B cell (primary cell): ENCODE measurements at regions not wholly inside any gene's neighbourhood (a gene's known extent, or its start where the extent isn't known, plus 50 kb on each side); places are given as distances from the start of the nearest gene placed in this dataset.

Source experiments
- ATAC-seq: fragments of 200-7000 bp; cut with Tn5 transposase; one replicate; pipeline ENCODE4 v1.10.0; 2021; ENCODE audit warnings: low read depth, mild to moderate bottlenecking, moderate number of reproducible peaks, moderate library complexity
- CTCF ChIA-PET: fragments of 350-600 bp; sonication (Branson Sonifier 250); formaldehyde crosslinking; loops from one replicate; lab custom pipeline; 2021; ENCODE audit warnings: antibody characterized with exemption, inconsistent platforms; lab: Charles Lee
- POLR2A ChIA-PET: fragments of 350-600 bp; sonication (Branson Sonifier 250); formaldehyde crosslinking; loops from one replicate; lab custom pipeline; 2021; ENCODE audit warnings: antibody characterized with exemption; lab: Charles Lee
- DNase-seq: peaks from one replicate; pipeline ENCODE4 v3.0.0; 2013
- H2AFZ ChIP-seq: 2 replicates; pipeline ENCODE4 v1.6.1; 2012; ENCODE audit warnings: mild to moderate bottlenecking, low read depth, low read length; ENCODE audit not compliant: insufficient read depth, poor library complexity, severe bottlenecking
- H3K27ac ChIP-seq, 2 donors: 1 replicate in 1 of 2; 2 replicates in 1 of 2; pipeline ENCODE4 v1.5.1; 2012 to 2013; ENCODE audit warnings: low read length in 2 of 2, mild to moderate bottlenecking in 2 of 2, moderate library complexity in 1 of 2
- H3K27me3 ChIP-seq, 4 experiments: fragments of 200-600 bp in 1 of 4; sonication (generic) in 1 of 4; replicated peaks in 1 of 4; 1 replicate in 2 of 4; 2 replicates in 2 of 4; pipeline versions ENCODE4 v1.6.1 to v1.7.0; 2013 to 2016; ENCODE audit warnings: low read length in 3 of 4, mild to moderate bottlenecking in 2 of 4, mixed read lengths in 1 of 4, moderate library complexity in 1 of 4; ENCODE audit not compliant: insufficient read depth in 4 of 4, control insufficient read depth in 3 of 4; ENCODE audit errors: control extremely low read depth in 1 of 4
- H3K36me3 ChIP-seq, 2 experiments: replicated peaks in 1 of 2; 1 replicate in 1 of 2; 2 replicates in 1 of 2; pipeline versions ENCODE4 v1.6.1 to v1.7.1; 2013; ENCODE audit warnings: low read length in 1 of 2; ENCODE audit not compliant: insufficient read depth in 2 of 2, control insufficient read depth in 1 of 2; ENCODE audit errors: control extremely low read depth in 1 of 2, extremely low read depth in 1 of 2
- H3K4me1 ChIP-seq, 2 donors: fragments of 200-600 bp in 1 of 2; sonication (generic) in 1 of 2; 1 replicate in 1 of 2; 2 replicates in 1 of 2; pipeline versions ENCODE4 v1.5.1 to v1.6.1; 2013 to 2017; ENCODE audit warnings: low read length in 2 of 2; ENCODE audit not compliant: control insufficient read depth in 2 of 2, insufficient read depth in 2 of 2
- H3K4me2 ChIP-seq: replicated peaks from 2 replicates; pipeline ENCODE3; 2012; ENCODE audit warnings: mild to moderate bottlenecking, low read depth, low read length; ENCODE audit not compliant: poor library complexity, severe bottlenecking
- H3K4me3 ChIP-seq, 5 experiments: fragments of 200-600 bp in 1 of 5; sonication (generic) in 1 of 5; 1 replicate in 3 of 5; 2 replicates in 2 of 5; pipeline versions ENCODE4 v1.5.1 to v1.7.0; 2011 to 2016; ENCODE audit warnings: low read length in 4 of 5, mild to moderate bottlenecking in 4 of 5, low read depth in 2 of 5, control low read depth in 1 of 5, moderate library complexity in 1 of 5; ENCODE audit not compliant: insufficient read depth in 1 of 5; ENCODE audit errors: control extremely low read depth in 1 of 5, extremely low read depth in 1 of 5
- H3K79me2 ChIP-seq: fragments of 200-600 bp; sonication (generic); one replicate; pipeline ENCODE4 v1.6.0; 2016; ENCODE audit warnings: low read length; ENCODE audit not compliant: control insufficient read depth, insufficient read depth
- H3K9ac ChIP-seq: fragments of 200-600 bp; sonication (generic); 2 replicates; pipeline ENCODE4 v1.6.1; 2017; ENCODE audit warnings: mild to moderate bottlenecking, low read length, moderate library complexity
- H3K9me3 ChIP-seq, 3 donors: one replicate each; pipeline versions ENCODE4 v1.6.1 to v1.7.1; 2013; ENCODE audit warnings: low read length in 2 of 3; ENCODE audit not compliant: control insufficient read depth in 2 of 3, insufficient read depth in 1 of 3; ENCODE audit errors: control extremely low read depth in 1 of 3
- H4K20me1 ChIP-seq: 2 replicates; pipeline ENCODE4 v1.6.0; 2012; ENCODE audit warnings: mild to moderate bottlenecking, low read length; ENCODE audit not compliant: insufficient read depth, control insufficient read depth, poor library complexity, severe bottlenecking
- H3K27ac Mint-ChIP-seq: one replicate; pipeline ENCODE4 v1.8.0; 2021; ENCODE audit warnings: mixed read lengths
- H3K27me3 Mint-ChIP-seq: one replicate; pipeline ENCODE4 v1.8.0; 2021; ENCODE audit warnings: mixed read lengths
- H3K4me1 Mint-ChIP-seq: one replicate; pipeline ENCODE4 v1.8.0; 2021; ENCODE audit warnings: mixed read lengths
- H3K4me3 Mint-ChIP-seq: one replicate; pipeline ENCODE4 v1.8.0; 2021; ENCODE audit warnings: mixed read lengths
- H3K9me3 Mint-ChIP-seq: one replicate; pipeline ENCODE4 v1.8.0; 2022; ENCODE audit warnings: mixed read lengths; ENCODE audit not compliant: insufficient read depth
- EZH2 ChIP-seq: IDR thresholded peaks from 2 replicates; pipeline ENCODE4 v1.6.1; 2012; ENCODE audit warnings: borderline replicate concordance, low read depth, mild to moderate bottlenecking, moderate library complexity, low read length; ENCODE audit not compliant: insufficient read depth, poor library complexity, severe bottlenecking
- WGBS: methylation state at CpG from one replicate; pipeline ENCODE4 v1.1.5; 2013; ENCODE audit warnings: missing lambda C conversion rate; ENCODE audit not compliant: insufficient coverage; 5-methylcytosine and 5-hydroxymethylcytosine counted together
- intact Hi-C: fragments of 100-400 bp; cut with micrococcal nuclease; formaldehyde crosslinking; loops from one replicate; pipeline ENCODE4 v1.10.0; 2022
- TF ChIP-seq, protein P1 (sequence below): fragments of 200-600 bp; IDR thresholded peaks from one replicate; pipeline ENCODE4 v1.8.0; 2022; ENCODE audit warnings: antibody characterized with exemption, mild to moderate bottlenecking

DNA sequence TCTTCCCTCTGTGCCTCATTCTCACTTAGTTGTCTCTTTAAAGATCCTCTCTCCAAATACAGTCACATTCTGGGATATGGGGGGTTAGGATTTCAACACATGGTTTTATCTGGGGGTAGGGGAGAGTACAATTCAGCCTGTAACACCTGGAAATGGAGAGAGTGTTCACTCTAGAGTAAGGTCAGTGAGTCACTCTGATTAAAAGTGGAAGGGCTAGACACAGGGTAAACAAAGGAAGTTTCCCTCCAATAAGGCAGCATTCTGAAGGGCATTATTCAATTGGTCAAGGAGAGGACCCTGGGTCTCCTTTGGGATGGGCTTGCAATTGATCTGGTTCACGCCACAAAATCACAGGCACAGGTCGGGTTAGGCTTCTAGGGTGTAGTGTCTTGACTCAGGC lies 232.8 kb upstream of the NPSR1 start:
- intact Hi-C loops = no loop called here
- H3K9me3 ChIP-seq = no peaks in the 10 kb centered on the region
- ATAC-seq (no peak), DNase-seq (no peak)
- no peak overlapping the region for H3K9ac ChIP-seq
- no peaks in the 10 kb centered on the region for H4K20me1 ChIP-seq
- H2AFZ ChIP-seq = no peak overlapping the region
- H3K27me3 ChIP-seq = no peaks in the 10 kb centered on the region
- ChIA-PET POLR2A (no interaction called here), CTCF (no interaction called here)
- H3K4me3 Mint-ChIP-seq = no peak overlapping the region
- H3K4me1 ChIP-seq = no peaks in the 10 kb centered on the region
- no peaks in the 10 kb centered on the region for H3K79me2 ChIP-seq
- no peaks in the 10 kb centered on the region for H3K27me3 Mint-ChIP-seq
- no peak overlapping the region for H3K27ac Mint-ChIP-seq
- H3K4me2 ChIP-seq = no peak overlapping the region
- H3K27ac ChIP-seq = no peak overlapping the region
- TF ChIP-seq EZH2 = no peak
- TF ChIP-seq, protein P1, sequence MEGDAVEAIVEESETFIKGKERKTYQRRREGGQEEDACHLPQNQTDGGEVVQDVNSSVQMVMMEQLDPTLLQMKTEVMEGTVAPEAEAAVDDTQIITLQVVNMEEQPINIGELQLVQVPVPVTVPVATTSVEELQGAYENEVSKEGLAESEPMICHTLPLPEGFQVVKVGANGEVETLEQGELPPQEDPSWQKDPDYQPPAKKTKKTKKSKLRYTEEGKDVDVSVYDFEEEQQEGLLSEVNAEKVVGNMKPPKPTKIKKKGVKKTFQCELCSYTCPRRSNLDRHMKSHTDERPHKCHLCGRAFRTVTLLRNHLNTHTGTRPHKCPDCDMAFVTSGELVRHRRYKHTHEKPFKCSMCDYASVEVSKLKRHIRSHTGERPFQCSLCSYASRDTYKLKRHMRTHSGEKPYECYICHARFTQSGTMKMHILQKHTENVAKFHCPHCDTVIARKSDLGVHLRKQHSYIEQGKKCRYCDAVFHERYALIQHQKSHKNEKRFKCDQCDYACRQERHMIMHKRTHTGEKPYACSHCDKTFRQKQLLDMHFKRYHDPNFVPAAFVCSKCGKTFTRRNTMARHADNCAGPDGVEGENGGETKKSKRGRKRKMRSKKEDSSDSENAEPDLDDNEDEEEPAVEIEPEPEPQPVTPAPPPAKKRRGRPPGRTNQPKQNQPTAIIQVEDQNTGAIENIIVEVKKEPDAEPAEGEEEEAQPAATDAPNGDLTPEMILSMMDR = no peak
- H3K4me3 ChIP-seq = no peak overlapping the region
- H3K4me1 Mint-ChIP-seq = no peaks in the 10 kb centered on the region
- no peaks in the 10 kb centered on the region for H3K9me3 Mint-ChIP-seq
- no CpG with 5 or more reads among the region's 2 CpGs for WGBS
- no peaks in the 10 kb centered on the region for H3K36me3 ChIP-seq

DNA sequence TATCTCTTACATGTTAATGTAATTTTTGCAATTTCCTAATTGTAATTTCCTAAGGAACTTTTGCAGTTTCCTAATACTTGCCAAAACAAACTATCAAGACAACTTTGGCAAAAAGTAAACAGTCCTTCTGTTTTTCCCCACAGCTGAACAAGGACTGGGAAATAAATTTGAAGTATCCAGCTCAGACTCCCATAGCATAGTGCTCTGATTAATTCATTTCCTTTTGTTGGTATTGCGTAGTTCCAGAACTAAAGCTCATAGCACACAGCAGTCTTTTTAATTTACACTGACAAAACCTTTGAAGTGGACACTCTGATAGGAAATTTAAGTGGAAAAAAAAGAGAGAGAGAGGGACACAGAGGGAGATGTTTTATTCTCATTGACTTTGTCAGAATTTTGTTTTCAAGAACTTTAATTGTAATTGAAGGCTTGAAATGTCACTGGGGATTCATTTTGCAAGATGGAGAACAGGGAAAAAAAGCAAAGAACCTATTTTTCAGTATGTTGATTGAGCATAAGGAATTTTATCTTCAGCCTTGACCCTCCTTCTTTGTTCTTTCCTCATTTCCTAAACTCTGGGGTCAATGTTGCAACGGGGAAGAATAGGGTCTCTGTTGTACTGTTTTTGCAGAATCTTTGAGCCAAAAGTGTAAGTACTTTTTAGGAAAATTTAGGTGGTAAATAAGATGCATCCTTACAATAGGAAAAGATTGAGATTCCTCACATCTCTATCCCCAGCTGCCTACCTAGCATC lies 232.2 kb upstream of the NPSR1 start:
- H3K4me2 ChIP-seq = no peak overlapping the region
- Mint-ChIP-seq H3K27me3 (no peaks in the 10 kb centered on the region), H3K4me3 (no peak overlapping the region), H3K9me3 (peaks cover 6% of the 10 kb centered on the region), H3K27ac (no peak overlapping the region), H3K4me1 (no peaks in the 10 kb centered on the region)
- intact Hi-C loops = no loop called here
- no peak overlapping the region for H3K27ac ChIP-seq
- ChIA-PET CTCF (no interaction called here), POLR2A (no interaction called here)
- no peaks in the 10 kb centered on the region for H3K9me3 ChIP-seq
- H3K4me3 ChIP-seq = no peak overlapping the region
- H3K9ac ChIP-seq = no peak overlapping the region
- DNase-seq (no peak), ATAC-seq (no peak)
- WGBS = no CpG with 5 or more reads among the region's 2 CpGs
- H4K20me1 ChIP-seq = no peaks in the 10 kb centered on the region
- no peaks in the 10 kb centered on the region for H3K27me3 ChIP-seq
- TF ChIP-seq EZH2 = no peak
- TF ChIP-seq, protein P1 = no peak
- H3K4me1 ChIP-seq = no peaks in the 10 kb centered on the region
- H3K79me2 ChIP-seq = no peaks in the 10 kb centered on the region
- no peaks in the 10 kb centered on the region for H3K36me3 ChIP-seq
- no peak overlapping the region for H2AFZ ChIP-seq
